ENCODE measurements at regions not wholly inside any gene's neighbourhood (a gene's known extent, or its start where the extent isn't known, plus 50 kb on each side); places are given as distances from the start of the nearest gene placed in this dataset.

GRCh38 chr21:26351661-26352060 lies 181.1 kb upstream of the APP start:
- TF ChIP-seq CTCF (IDR thresholded peaks at IDR 0.05) = no peak
- no peak for TF ChIP-seq POLR2A (IDR thresholded peaks at IDR 0.05)

Data from lower leg skin (tissue), 3 donors.